HG02885 (cell line): ENCODE measurements at regions not wholly inside any gene's neighbourhood (a gene's known extent, or its start where the extent isn't known, plus 50 kb on each side); places are given as distances from the start of the nearest gene placed in this dataset.
"Not testable (repeated sequence)": the region's sequence is repeated elsewhere in the genome, so short reads cannot be mapped to it uniquely, and the experiment has no call there.

Experiments used
- ATAC-seq: cut with Tn5 transposase; IDR thresholded peaks from one replicate; pipeline ENCODE4 v1.9.1; 2021; ENCODE audit warnings: mild to moderate bottlenecking; ENCODE audit not compliant: unreplicated experiment, poor library complexity

- no peak for ATAC-seq
Observed at GRCh38 chr4:116223040-116223732, 862.2 kb downstream of the TRAM1L1 start.

GRCh38 chr4:116217781-116218180 lies 867.6 kb downstream of the TRAM1L1 start:
- ATAC-seq: no peak

GRCh38 chr4:116215622-116216021 lies 869.8 kb downstream of the TRAM1L1 start:
- no peak for ATAC-seq

GRCh38 chr4:116202524-116202923 lies 882.9 kb downstream of the TRAM1L1 start:
- no peak for ATAC-seq

- ATAC-seq: no peak
Observed at GRCh38 chr4:116197317-116197809, 888.0 kb downstream of the TRAM1L1 start.

- no peak for ATAC-seq
Observed at GRCh38 chr4:116183241-116183640, 902.1 kb downstream of the TRAM1L1 start.

- peak; percentile 65 for ATAC-seq
Observed at GRCh38 chr4:116180157-116180601, 905.2 kb downstream of the TRAM1L1 start.

- ATAC-seq: not testable (repeated sequence)
Observed at GRCh38 chr4:116151371-116151770, 934.0 kb downstream of the TRAM1L1 start.

- ATAC-seq: no peak
Observed at GRCh38 chr4:116150152-116150551, 935.2 kb downstream of the TRAM1L1 start.

- ATAC-seq: no peak
Observed at GRCh38 chr4:116143198-116143597, 942.2 kb downstream of the TRAM1L1 start.

GRCh38 chr4:116132946-116133345 lies 952.4 kb downstream of the TRAM1L1 start:
- ATAC-seq: no peak

GRCh38 chr4:116126794-116127193 lies 958.6 kb downstream of the TRAM1L1 start:
- no peak for ATAC-seq

- no peak for ATAC-seq
Observed at GRCh38 chr4:116122124-116122523, 963.3 kb downstream of the TRAM1L1 start.

- ATAC-seq: no peak
Observed at GRCh38 chr4:116118221-116118620, 967.2 kb downstream of the TRAM1L1 start.

- ATAC-seq: not testable (repeated sequence)
Observed at GRCh38 chr4:116112861-116113260, 972.5 kb downstream of the TRAM1L1 start.

- no peak for ATAC-seq
Observed at GRCh38 chr4:116110713-116111112, 974.7 kb downstream of the TRAM1L1 start.

- no peak for ATAC-seq
Observed at GRCh38 chr4:116108606-116109005, 976.8 kb downstream of the TRAM1L1 start.

GRCh38 chr4:116101321-116101720 lies 984.1 kb downstream of the TRAM1L1 start:
- ATAC-seq: no peak

GRCh38 chr4:116099596-116099995 lies 985.8 kb downstream of the TRAM1L1 start:
- ATAC-seq: no peak

GRCh38 chr4:116097353-116097752 lies 983.9 kb upstream of the NDST4 start:
- not testable (repeated sequence) for ATAC-seq

GRCh38 chr4:116092961-116093360 lies 979.5 kb upstream of the NDST4 start:
- ATAC-seq: no peak

GRCh38 chr4:116088771-116089170 lies 975.4 kb upstream of the NDST4 start:
- ATAC-seq: no peak
